ENCODE measurements at regions not wholly inside any gene's neighbourhood (a gene's known extent, or its start where the extent isn't known, plus 50 kb on each side); places are given as distances from the start of the nearest gene placed in this dataset.

GRCh38 chr11:119520966-119521365 is 98.0 kb upstream of the THY1 start:
- TF ChIP-seq, protein P1, sequence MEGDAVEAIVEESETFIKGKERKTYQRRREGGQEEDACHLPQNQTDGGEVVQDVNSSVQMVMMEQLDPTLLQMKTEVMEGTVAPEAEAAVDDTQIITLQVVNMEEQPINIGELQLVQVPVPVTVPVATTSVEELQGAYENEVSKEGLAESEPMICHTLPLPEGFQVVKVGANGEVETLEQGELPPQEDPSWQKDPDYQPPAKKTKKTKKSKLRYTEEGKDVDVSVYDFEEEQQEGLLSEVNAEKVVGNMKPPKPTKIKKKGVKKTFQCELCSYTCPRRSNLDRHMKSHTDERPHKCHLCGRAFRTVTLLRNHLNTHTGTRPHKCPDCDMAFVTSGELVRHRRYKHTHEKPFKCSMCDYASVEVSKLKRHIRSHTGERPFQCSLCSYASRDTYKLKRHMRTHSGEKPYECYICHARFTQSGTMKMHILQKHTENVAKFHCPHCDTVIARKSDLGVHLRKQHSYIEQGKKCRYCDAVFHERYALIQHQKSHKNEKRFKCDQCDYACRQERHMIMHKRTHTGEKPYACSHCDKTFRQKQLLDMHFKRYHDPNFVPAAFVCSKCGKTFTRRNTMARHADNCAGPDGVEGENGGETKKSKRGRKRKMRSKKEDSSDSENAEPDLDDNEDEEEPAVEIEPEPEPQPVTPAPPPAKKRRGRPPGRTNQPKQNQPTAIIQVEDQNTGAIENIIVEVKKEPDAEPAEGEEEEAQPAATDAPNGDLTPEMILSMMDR (conservative IDR thresholded peaks at IDR 0.05 in 1 of 2, IDR thresholded peaks at IDR 0.05 in 1 of 2; ENCODE audit: low read depth in 1 of 2, low read length in 2 of 2) = no peak
- TF ChIP-seq EZH2 (IDR thresholded peaks at IDR 0.05; ENCODE audit: low read length, missing control alignments) = no peak

Measured in fibroblast of lung (primary cell).